Activated naive CD8-positive, alpha-beta T cell (primary cell): ENCODE measurements at regions not wholly inside any gene's neighbourhood (a gene's known extent, or its start where the extent isn't known, plus 50 kb on each side); places are given as distances from the start of the nearest gene placed in this dataset.

ENCODE experiments used
- H3K27ac Mint-ChIP-seq: one replicate; pipeline ENCODE4 v1.8.0; 2021; ENCODE audit warnings: mixed read lengths
- H3K27me3 Mint-ChIP-seq: one replicate; pipeline ENCODE4 v1.8.0; 2021; ENCODE audit warnings: mixed read lengths
- H3K36me3 Mint-ChIP-seq: one replicate; pipeline ENCODE4 v1.8.0; 2021; ENCODE audit warnings: mixed read lengths
- H3K4me1 Mint-ChIP-seq: one replicate; pipeline ENCODE4 v1.8.0; 2021; ENCODE audit warnings: low read depth, mixed read lengths
- H3K4me3 Mint-ChIP-seq: one replicate; pipeline ENCODE4 v1.8.0; 2021; ENCODE audit warnings: mild to moderate bottlenecking, mixed read lengths
- H3K9me3 Mint-ChIP-seq: one replicate; pipeline ENCODE4 v1.8.0; 2021; ENCODE audit warnings: low read depth, mixed read lengths

DNA sequence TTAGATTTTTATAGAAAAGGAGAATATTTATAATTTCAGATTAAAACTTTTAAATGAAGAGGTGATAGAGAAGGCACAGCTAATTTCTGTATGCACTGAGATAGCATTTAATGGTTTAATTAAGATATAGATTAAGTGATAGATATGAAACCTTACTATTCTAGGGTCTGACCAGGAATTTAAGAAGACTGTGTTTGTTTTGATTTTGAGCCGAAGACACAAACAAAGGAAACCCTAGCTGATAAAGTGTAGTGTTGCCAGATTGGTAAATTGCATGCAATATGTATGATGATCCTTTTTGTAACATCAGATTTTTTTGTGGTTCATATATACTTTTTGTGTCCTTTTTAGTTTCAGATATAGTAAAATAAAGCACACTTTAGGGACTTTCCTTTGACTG lies 141.8 kb downstream of the ZPLD1 start:
- H3K36me3 Mint-ChIP-seq = no peaks in the 10 kb centered on the region
- no peak overlapping the region for H3K4me3 Mint-ChIP-seq
- peaks cover 6% of the 10 kb centered on the region for H3K27me3 Mint-ChIP-seq
- H3K4me1 Mint-ChIP-seq = no peaks in the 10 kb centered on the region
- H3K9me3 Mint-ChIP-seq = no peaks in the 10 kb centered on the region
- H3K27ac Mint-ChIP-seq = no peak overlapping the region

DNA sequence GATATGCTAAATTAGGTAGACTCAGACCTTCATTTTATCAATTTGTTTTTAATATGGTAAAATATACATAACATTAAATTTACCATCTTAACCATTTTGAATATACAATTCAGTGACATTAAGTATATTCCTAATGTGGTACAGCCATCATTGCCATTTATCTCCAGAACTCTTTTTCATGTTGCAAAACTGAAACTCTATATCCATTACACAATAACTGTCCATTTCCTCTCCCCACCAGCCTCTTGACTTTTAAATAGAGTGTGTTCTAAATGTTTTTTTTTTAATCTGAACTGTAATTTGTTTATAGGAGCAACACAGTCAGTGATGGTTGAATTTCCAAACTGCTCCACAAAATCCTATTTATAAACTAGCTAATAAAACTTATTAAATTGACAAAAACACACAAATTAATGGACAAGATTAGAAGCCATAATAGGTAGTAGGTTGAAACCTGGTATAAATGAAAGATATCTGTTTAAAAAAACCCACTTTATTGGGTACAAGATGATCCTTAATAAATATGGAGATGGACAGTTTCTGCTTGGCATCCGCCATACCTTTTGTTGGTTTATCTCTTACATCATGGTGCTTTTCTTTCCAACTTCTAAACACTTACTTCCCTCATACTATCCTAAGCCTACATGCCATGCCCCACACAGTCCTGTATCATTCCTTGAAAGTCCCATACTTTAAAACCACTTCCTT lies 142.4 kb downstream of the ZPLD1 start:
- H3K4me1 Mint-ChIP-seq = no peaks in the 10 kb centered on the region
- H3K27me3 Mint-ChIP-seq = peaks cover 9% of the 10 kb centered on the region
- H3K27ac Mint-ChIP-seq = no peak overlapping the region
- H3K4me3 Mint-ChIP-seq = no peak overlapping the region
- H3K9me3 Mint-ChIP-seq = no peaks in the 10 kb centered on the region
- H3K36me3 Mint-ChIP-seq = no peaks in the 10 kb centered on the region

DNA sequence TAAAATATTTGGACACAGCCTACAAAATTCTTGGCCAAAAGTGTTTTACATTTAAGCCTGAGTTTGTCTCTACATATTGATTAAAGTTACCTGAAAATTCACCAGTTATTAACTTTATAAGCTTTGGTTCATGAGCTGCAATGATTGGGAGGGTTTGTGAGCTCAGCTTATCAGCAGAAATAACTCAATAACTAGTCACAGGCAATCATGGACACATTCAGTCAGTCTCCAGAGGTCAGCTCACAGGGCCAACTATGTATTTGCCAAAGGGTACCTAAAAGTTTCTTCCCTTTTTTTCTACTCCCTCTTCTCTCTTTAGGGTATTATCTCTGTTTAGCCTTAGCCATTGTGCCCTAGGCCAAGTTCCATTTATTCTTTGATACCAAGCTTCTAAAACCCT lies 145.9 kb downstream of the ZPLD1 start:
- Mint-ChIP-seq H3K36me3 (no peaks in the 10 kb centered on the region), H3K4me1 (no peaks in the 10 kb centered on the region), H3K27ac (no peak overlapping the region), H3K9me3 (no peaks in the 10 kb centered on the region), H3K27me3 (peaks cover 7% of the 10 kb centered on the region), H3K4me3 (no peak overlapping the region)

DNA sequence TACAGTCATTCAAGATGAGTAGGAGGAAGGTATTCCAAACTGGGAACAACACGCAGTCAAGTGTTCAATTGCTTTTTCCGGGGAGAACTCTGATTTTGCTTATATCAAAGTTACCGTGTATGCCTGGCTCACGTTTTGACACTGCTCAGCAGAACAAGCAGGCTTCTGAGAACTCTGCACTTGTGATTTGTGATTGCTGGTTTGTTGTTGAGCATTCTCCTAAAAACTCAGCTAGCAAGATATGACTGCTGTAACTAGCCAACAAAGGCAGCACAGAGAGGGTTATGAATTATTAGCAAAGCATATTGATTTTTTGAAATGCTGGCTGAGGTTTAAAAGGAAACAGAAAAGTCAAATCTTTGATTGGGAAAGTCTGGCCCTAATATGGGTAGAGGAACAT lies 151.7 kb downstream of the ZPLD1 start:
- Mint-ChIP-seq H3K4me1 (no peaks in the 10 kb centered on the region), H3K9me3 (no peaks in the 10 kb centered on the region), H3K36me3 (no peaks in the 10 kb centered on the region), H3K27me3 (peaks cover 11% of the 10 kb centered on the region), H3K27ac (no peak overlapping the region), H3K4me3 (no peak overlapping the region)

DNA sequence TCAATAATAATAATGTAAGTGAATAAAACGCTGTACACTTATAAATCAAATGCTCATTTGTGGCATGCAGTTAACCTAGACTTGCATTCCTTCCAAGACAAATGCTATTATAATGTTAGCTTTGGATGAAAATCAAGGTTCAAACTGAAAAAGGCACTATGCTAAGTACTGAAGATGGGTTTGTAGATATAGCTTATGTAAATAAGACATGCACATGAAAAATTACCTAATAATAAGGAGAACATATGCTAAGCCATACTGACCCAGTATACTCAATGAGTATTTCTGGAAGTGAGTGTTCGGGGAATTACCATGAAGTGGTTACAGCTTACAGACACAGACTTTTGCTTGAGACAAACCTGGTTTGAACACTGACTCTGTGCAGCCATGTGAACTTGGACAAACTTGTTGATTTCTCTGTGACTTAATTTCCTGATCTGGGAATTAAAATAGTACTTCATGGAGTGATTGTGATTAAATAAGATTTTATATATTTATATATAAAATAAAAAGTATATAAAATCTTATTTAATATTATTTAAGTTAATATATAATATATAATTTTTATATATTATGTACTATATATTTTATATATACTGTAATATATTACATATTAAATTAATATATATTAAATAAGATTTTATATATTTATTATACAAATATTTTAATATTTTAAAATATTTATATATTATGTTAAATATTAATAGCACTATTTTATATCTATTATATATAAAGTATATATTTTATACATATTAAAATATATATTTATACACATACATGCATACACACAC lies 159.2 kb downstream of the ZPLD1 start:
- no peaks in the 10 kb centered on the region for H3K4me1 Mint-ChIP-seq
- H3K27ac Mint-ChIP-seq = no peak overlapping the region
- no peak overlapping the region for H3K4me3 Mint-ChIP-seq
- H3K36me3 Mint-ChIP-seq = no peaks in the 10 kb centered on the region
- peaks cover 7% of the 10 kb centered on the region for H3K27me3 Mint-ChIP-seq
- no peaks in the 10 kb centered on the region for H3K9me3 Mint-ChIP-seq

DNA sequence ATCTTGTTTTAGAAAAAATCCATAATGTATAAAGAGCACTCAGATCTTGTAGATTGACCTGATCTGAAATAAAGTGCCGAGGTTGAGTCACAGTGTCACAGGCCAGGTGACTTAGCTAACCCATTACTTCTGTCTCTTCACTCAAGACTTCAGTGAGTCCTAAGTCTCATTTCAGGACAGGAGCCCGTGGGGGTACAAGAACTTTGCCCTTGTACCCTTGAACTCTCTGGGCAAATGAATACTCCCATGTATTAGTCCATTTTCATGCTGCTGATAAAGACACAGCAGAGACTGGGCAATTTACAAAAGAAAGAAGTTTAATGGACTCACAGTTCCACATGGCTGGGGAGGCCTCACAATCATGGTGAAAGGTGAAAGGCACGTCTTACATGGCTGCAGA lies 160.2 kb downstream of the ZPLD1 start:
- Mint-ChIP-seq H3K4me1 (no peaks in the 10 kb centered on the region), H3K36me3 (no peaks in the 10 kb centered on the region), H3K27ac (no peak overlapping the region), H3K9me3 (no peaks in the 10 kb centered on the region), H3K4me3 (no peak overlapping the region), H3K27me3 (peaks cover 6% of the 10 kb centered on the region)

DNA sequence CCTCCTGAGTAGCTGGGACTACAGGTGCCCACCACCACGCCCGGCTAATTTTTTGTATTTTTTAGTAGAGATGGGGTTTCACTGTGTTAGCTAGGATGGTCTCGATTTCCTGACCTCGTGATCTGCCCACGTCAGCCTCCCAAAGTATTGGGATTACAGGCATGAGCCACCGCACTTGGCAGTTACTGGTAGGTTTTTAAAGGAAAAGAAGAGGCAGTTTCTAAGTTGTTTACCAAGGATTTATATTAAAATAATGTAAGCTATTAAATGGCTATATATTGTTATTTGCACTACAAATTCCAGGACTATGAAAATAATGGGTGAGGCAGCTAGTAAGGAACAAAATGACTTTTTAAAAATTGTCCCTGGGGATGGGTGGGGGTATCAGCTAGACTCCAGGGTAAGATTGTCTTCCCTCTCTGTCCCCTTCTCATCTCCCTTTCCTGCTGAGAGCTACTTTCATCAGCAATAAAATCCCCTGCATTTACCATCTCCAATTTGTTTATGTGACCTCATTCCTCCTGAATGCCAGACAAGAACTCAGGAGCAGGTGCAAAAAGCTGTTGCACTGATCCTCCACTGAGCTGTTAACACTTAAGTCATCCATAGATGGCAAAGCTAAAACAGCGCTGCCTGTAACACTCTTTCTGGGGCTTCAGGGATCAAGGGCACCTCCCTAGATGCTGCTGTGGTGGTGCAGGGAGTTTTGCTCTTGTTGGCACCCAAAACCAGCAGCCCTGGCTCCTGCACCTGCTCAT lies 165.2 kb downstream of the ZPLD1 start:
- Mint-ChIP-seq H3K27ac (no peak overlapping the region), H3K4me1 (no peaks in the 10 kb centered on the region), H3K4me3 (no peak overlapping the region), H3K36me3 (no peaks in the 10 kb centered on the region), H3K27me3 (peaks cover 5% of the 10 kb centered on the region), H3K9me3 (no peaks in the 10 kb centered on the region)

DNA sequence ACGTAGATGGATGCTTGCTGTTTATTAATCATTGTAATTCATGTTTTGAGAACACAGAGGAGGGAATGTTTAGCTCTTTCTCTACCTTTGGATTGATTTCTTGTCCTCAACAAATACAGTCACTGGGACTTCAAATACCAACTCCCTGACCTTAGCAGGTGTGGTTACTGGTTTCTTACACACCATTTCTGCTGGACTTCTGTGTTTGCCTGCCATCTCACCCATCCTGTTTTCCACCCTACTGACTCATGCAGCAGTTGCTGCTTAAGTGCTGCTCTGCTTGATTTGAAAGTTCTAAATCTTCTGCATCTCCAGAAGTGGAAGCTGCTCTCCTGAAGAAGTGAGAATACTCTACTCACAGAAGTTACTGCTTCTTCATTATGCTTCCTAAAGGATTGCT lies 170.3 kb downstream of the ZPLD1 start:
- H3K4me3 Mint-ChIP-seq = no peak overlapping the region

DNA sequence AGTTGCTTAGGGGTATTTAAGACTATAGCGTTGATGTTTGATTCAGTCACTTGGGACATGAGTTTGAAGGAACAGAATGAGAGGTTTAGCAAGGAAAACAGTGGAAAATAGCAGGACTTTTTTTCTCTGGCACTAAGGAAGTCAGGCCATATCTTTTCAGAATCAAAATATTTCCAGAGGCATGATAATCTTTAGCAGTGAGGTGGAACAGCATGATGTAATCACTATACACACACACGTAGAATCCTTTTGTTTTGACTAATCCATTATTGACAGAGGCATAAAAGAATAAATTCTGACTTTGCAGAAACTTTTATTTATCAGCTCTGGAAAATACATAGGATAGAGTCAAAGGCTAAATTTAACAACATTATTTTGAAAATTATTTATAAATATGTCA lies 174.1 kb downstream of the ZPLD1 start:
- H3K4me3 Mint-ChIP-seq = no peak overlapping the region
- H3K27me3 Mint-ChIP-seq = peaks cover 11% of the 10 kb centered on the region
- no peak overlapping the region for H3K27ac Mint-ChIP-seq

More for the DNA sequence above, 170.3 kb downstream of the ZPLD1 start:
- H3K9me3 Mint-ChIP-seq = no peaks in the 10 kb centered on the region
- no peaks in the 10 kb centered on the region for H3K36me3 Mint-ChIP-seq
- peaks cover 13% of the 10 kb centered on the region for H3K27me3 Mint-ChIP-seq
- no peaks in the 10 kb centered on the region for H3K4me1 Mint-ChIP-seq
- no peak overlapping the region for H3K27ac Mint-ChIP-seq

DNA sequence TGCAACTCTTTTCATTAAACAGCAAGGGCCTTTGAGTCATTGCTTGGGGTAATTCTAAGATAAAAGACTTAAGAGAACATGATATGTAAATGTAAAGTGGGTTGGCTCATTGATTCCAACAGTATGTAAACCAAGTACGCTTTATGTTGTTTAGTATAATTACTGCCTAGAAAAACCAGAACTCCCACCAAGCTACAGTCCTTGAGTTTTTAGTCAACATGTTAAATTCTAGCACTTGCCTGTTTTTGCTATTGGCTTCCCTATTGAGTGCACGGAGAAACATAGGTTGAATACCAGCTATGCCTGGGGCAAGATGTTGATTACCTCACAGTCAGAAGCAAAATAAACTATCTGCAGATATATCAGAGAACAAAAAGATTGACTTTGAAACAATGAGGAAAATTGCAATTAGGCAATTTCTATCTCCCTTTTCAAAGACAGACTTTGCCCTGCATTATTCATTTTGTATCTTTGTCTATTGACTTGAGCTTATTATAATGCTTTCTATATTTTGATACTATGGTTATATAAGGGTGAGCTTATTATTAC lies 179.3 kb downstream of the ZPLD1 start:
- H3K9me3 Mint-ChIP-seq = peaks cover 7% of the 10 kb centered on the region
- H3K27me3 Mint-ChIP-seq = peaks cover 3% of the 10 kb centered on the region
- H3K36me3 Mint-ChIP-seq = no peaks in the 10 kb centered on the region
- no peak overlapping the region for H3K27ac Mint-ChIP-seq
- no peaks in the 10 kb centered on the region for H3K4me1 Mint-ChIP-seq
- no peak overlapping the region for H3K4me3 Mint-ChIP-seq

More for the DNA sequence above, 174.1 kb downstream of the ZPLD1 start:
- Mint-ChIP-seq H3K9me3 (peaks cover 7% of the 10 kb centered on the region), H3K4me1 (no peaks in the 10 kb centered on the region), H3K36me3 (no peaks in the 10 kb centered on the region)

DNA sequence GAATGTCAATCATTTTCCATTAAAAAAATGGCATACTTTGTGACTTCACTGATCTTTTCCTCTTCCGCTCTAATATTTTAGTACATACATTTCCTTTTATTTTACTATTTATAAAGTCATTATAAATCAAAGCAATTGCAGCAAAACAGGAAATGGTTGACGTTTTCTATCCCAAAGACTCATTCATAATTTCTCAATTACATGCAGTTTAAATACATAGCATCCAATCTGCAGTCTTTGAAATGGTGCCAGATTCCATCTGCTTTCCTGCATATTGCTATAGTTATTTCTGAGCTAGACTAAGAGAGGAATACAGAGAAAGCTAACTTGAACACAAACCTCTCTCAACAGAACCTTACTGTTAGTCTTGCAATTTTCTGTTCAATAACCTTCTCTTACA lies 179.8 kb downstream of the ZPLD1 start:
- peaks cover 7% of the 10 kb centered on the region for H3K9me3 Mint-ChIP-seq
- no peak overlapping the region for H3K27ac Mint-ChIP-seq
- no peaks in the 10 kb centered on the region for H3K36me3 Mint-ChIP-seq
- H3K4me1 Mint-ChIP-seq = no peaks in the 10 kb centered on the region
- no peak overlapping the region for H3K4me3 Mint-ChIP-seq
- peaks cover 3% of the 10 kb centered on the region for H3K27me3 Mint-ChIP-seq

DNA sequence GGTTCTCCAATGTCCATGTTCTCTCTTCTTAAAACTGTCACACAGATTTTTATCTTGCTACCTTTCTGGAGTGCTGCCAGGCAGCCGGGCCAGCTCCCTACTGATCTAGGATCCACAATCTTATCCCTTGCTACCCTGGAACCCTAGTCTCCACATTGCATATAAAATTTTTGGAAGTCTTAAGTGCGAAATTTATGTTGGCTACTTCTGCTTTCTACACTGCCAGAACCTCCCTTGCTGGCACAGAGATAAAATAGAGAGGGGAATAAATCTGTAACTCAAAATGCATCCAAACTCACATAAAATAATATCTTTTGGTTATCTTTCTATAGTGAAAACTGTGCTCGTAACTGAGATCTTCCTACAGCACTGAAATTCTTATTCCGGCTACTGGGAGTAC lies 182.6 kb downstream of the ZPLD1 start:
- H3K4me1 Mint-ChIP-seq = no peaks in the 10 kb centered on the region
- no peaks in the 10 kb centered on the region for H3K9me3 Mint-ChIP-seq
- peaks cover 2% of the 10 kb centered on the region for H3K36me3 Mint-ChIP-seq
- H3K4me3 Mint-ChIP-seq = no peak overlapping the region
- H3K27me3 Mint-ChIP-seq = peaks cover 8% of the 10 kb centered on the region
- H3K27ac Mint-ChIP-seq = no peak overlapping the region

DNA sequence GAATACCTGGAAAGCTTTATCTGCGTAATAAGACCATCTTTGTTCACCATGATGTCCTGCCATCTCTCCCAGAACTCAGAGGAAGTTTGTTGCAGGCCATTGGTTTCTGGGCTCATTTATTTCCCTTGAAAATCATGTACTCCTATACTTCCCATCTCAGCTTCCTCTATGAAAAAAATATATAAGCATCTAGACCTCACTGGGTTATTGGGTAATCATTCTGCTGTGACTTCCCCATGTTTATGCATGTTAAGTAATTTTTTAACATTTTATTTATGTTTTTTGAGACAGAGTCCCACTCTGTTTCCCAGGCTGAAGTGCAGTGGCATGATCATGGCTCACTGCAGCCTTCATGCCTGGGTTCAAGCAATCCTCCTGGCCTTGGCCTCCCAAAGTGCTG lies 184.5 kb downstream of the ZPLD1 start:
- Mint-ChIP-seq H3K27me3 (peaks cover 8% of the 10 kb centered on the region), H3K4me1 (no peaks in the 10 kb centered on the region), H3K4me3 (no peak overlapping the region), H3K27ac (no peak overlapping the region), H3K36me3 (peaks cover 2% of the 10 kb centered on the region), H3K9me3 (no peaks in the 10 kb centered on the region)

DNA sequence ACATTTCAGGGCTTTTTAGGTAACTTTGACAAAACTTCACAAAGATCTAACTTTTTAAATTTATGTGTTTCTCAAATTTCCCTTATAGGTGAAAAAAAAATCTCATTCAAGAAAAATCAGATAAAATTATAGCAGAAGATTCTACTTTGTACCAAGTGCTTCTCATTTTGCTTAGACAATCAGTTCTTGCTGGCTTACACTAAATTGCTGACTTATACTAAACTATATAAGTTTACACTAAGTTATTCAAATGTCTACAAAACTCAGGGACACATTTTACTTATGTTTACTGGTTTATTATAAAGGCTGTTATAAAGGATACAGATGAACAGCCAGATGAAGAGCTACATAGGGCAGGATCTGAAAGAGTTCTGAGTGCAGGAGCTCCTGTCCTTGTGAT lies 195.1 kb downstream of the ZPLD1 start:
- H3K4me1 Mint-ChIP-seq = no peaks in the 10 kb centered on the region
- H3K4me3 Mint-ChIP-seq = no peak overlapping the region
- H3K27ac Mint-ChIP-seq = no peak overlapping the region
- H3K36me3 Mint-ChIP-seq = no peaks in the 10 kb centered on the region
- H3K27me3 Mint-ChIP-seq = no peaks in the 10 kb centered on the region
- no peaks in the 10 kb centered on the region for H3K9me3 Mint-ChIP-seq

DNA sequence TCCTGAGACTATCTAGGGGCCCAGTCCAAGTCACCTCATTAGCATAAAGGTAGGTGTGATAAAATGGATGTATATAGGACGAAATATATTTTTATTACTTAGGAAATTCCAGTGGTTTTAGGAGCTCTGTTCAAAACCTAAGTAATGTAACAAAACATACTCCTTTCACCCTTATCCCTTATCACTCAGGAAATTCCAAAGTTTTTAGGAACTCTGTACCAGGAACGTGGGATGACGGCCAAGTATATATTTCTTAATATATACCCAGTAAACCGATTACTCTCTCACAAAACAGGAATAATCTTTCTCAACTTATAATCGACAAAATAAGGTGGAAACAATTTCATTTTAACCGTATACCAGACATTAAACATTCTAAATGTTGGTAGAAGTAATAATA lies 195.7 kb downstream of the ZPLD1 start:
- Mint-ChIP-seq H3K27me3 (no peaks in the 10 kb centered on the region), H3K36me3 (no peaks in the 10 kb centered on the region), H3K27ac (no peak overlapping the region), H3K4me3 (no peak overlapping the region), H3K4me1 (no peaks in the 10 kb centered on the region), H3K9me3 (no peaks in the 10 kb centered on the region)
